Nephron progenitor cell (in vitro differentiated cells): ENCODE measurements at regions not wholly inside any gene's neighbourhood (a gene's known extent, or its start where the extent isn't known, plus 50 kb on each side); places are given as distances from the start of the nearest gene placed in this dataset.

ENCODE experiments used
- DNase-seq: peaks from one replicate; pipeline ENCODE4 v3.0.0; 2021
- H3K27ac Mint-ChIP-seq: 2 replicates; pipeline ENCODE4 v1.8.0; 2021; ENCODE audit warnings: mild to moderate bottlenecking, moderate library complexity, mixed read lengths
- H3K27me3 Mint-ChIP-seq: 2 replicates; pipeline ENCODE4 v1.8.0; 2021; ENCODE audit warnings: mild to moderate bottlenecking, low read depth, mixed read lengths; ENCODE audit not compliant: poor library complexity
- H3K36me3 Mint-ChIP-seq: 2 replicates; pipeline ENCODE4 v1.8.0; 2021; ENCODE audit warnings: low read depth, mixed read lengths
- H3K4me1 Mint-ChIP-seq: 2 replicates; pipeline ENCODE4 v1.8.0; 2021; ENCODE audit warnings: mixed read lengths
- H3K4me3 Mint-ChIP-seq: 2 replicates; pipeline ENCODE4 v1.8.0; 2021; ENCODE audit warnings: mild to moderate bottlenecking, moderate library complexity, mixed read lengths
- H3K9me3 Mint-ChIP-seq: 2 replicates; pipeline ENCODE4 v1.8.0; 2021; ENCODE audit warnings: mild to moderate bottlenecking, moderate library complexity, mixed read lengths
- CTCF ChIP-seq: fragments of 200-600 bp; sonication (generic); IDR thresholded peaks from 2 replicates; pipeline ENCODE4 v1.5.0; 2021; ENCODE audit warnings: antibody characterized with exemption

GRCh38 chr3:69675786-69676530 lies 63.3 kb upstream of the MITF start:
- H3K27me3 Mint-ChIP-seq: peaks cover 23% of the 10 kb centered on the region

GRCh38 chr3:69674752-69675151 lies 64.5 kb upstream of the MITF start:
- H3K36me3 Mint-ChIP-seq: no peaks in the 10 kb centered on the region
- DNase-seq: no peak
- TF ChIP-seq CTCF: no peak
- peaks cover 14% of the 10 kb centered on the region for H3K27me3 Mint-ChIP-seq
- H3K4me1 Mint-ChIP-seq: peaks cover 13% of the 10 kb centered on the region
- H3K27ac Mint-ChIP-seq: no peak overlapping the region
- no peak overlapping the region for H3K4me3 Mint-ChIP-seq
- H3K9me3 Mint-ChIP-seq: peaks cover 5% of the 10 kb centered on the region

More at GRCh38 chr3:69675786-69676530, 63.3 kb upstream of the MITF start:
- Mint-ChIP-seq H3K27ac (no peak overlapping the region), H3K36me3 (no peaks in the 10 kb centered on the region), H3K4me3 (no peak overlapping the region), H3K9me3 (peaks cover 5% of the 10 kb centered on the region), H3K4me1 (peaks cover 13% of the 10 kb centered on the region)
- no peak for TF ChIP-seq CTCF
- no peak for DNase-seq

- no peak overlapping the region for H3K4me3 Mint-ChIP-seq
- H3K36me3 Mint-ChIP-seq: no peaks in the 10 kb centered on the region
- H3K9me3 Mint-ChIP-seq: peaks cover 7% of the 10 kb centered on the region
- H3K27ac Mint-ChIP-seq: no peak overlapping the region
- peaks cover 13% of the 10 kb centered on the region for H3K4me1 Mint-ChIP-seq
- peak; percentile 87 for TF ChIP-seq CTCF
- peak; percentile 26 for DNase-seq
- H3K27me3 Mint-ChIP-seq: peaks cover 11% of the 10 kb centered on the region
These were observed 67.9 kb upstream of the MITF start for GRCh38 chr3:69671082-69671952.

GRCh38 chr3:69669070-69669469 lies 70.2 kb upstream of the MITF start:
- H3K4me3 Mint-ChIP-seq: no peak overlapping the region
- no peaks in the 10 kb centered on the region for H3K36me3 Mint-ChIP-seq
- H3K27me3 Mint-ChIP-seq: peaks cover 7% of the 10 kb centered on the region
- no peak overlapping the region for H3K27ac Mint-ChIP-seq
- peaks cover 25% of the 10 kb centered on the region for H3K4me1 Mint-ChIP-seq
- no peak for TF ChIP-seq CTCF
- H3K9me3 Mint-ChIP-seq: peaks cover 7% of the 10 kb centered on the region
- DNase-seq: no peak

GRCh38 chr3:69665026-69665737 lies 74.1 kb upstream of the MITF start:
- peak overlapping the region; percentile 60 for H3K27ac Mint-ChIP-seq
- H3K4me3 Mint-ChIP-seq: peak overlapping the region; percentile 35
- H3K27me3 Mint-ChIP-seq: peaks cover 3% of the 10 kb centered on the region
- peaks cover 19% of the 10 kb centered on the region for H3K4me1 Mint-ChIP-seq
- H3K36me3 Mint-ChIP-seq: no peaks in the 10 kb centered on the region
- no peak for TF ChIP-seq CTCF
- DNase-seq: no peak
- peaks cover 8% of the 10 kb centered on the region for H3K9me3 Mint-ChIP-seq
